ENCODE measurements at regions not wholly inside any gene's neighbourhood (a gene's known extent, or its start where the extent isn't known, plus 50 kb on each side); places are given as distances from the start of the nearest gene placed in this dataset.

GRCh38 chr5:123756318-123756665 is 244.3 kb downstream of the CSNK1G3 start:
- no peak for TF ChIP-seq EZH2 (IDR thresholded peaks at IDR 0.05; ENCODE audit: low read length, missing control alignments)
- TF ChIP-seq, protein P1, sequence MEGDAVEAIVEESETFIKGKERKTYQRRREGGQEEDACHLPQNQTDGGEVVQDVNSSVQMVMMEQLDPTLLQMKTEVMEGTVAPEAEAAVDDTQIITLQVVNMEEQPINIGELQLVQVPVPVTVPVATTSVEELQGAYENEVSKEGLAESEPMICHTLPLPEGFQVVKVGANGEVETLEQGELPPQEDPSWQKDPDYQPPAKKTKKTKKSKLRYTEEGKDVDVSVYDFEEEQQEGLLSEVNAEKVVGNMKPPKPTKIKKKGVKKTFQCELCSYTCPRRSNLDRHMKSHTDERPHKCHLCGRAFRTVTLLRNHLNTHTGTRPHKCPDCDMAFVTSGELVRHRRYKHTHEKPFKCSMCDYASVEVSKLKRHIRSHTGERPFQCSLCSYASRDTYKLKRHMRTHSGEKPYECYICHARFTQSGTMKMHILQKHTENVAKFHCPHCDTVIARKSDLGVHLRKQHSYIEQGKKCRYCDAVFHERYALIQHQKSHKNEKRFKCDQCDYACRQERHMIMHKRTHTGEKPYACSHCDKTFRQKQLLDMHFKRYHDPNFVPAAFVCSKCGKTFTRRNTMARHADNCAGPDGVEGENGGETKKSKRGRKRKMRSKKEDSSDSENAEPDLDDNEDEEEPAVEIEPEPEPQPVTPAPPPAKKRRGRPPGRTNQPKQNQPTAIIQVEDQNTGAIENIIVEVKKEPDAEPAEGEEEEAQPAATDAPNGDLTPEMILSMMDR (conservative IDR thresholded peaks at IDR 0.05 in 1 of 2, IDR thresholded peaks at IDR 0.05 in 1 of 2; ENCODE audit: low read depth in 1 of 2, low read length in 2 of 2): no peak
- no peaks in the 10 kb centered on the region for H3K36me3 ChIP-seq (ENCODE audit: control insufficient read depth, insufficient read depth, low read length)
- no peaks in the 10 kb centered on the region for H3K9me3 ChIP-seq (ENCODE audit: control insufficient read depth, insufficient read depth, low read depth, low read length)
- no peak overlapping the region for H3K9ac ChIP-seq (ENCODE audit: insufficient read depth, low read length)
- DNase-seq (ENCODE audit: low read depth in 2 of 2): peak in 1 of 2 donors; percentile 22
- peak overlapping the region; percentile 58 for H3K27ac ChIP-seq (ENCODE audit: insufficient read depth, low read length)
- H3K4me1 ChIP-seq (ENCODE audit: control insufficient read depth, extremely low read depth, insufficient read depth, low read length): peaks cover 12% of the 10 kb centered on the region
- H3K27me3 ChIP-seq (ENCODE audit: control insufficient read depth, insufficient read depth, low read length): no peaks in the 10 kb centered on the region
- H3K4me2 ChIP-seq (ENCODE audit: extremely low read depth, insufficient read depth, low read length): peak overlapping the region; percentile 72
- no peaks in the 10 kb centered on the region for H3K79me2 ChIP-seq (ENCODE audit: control insufficient read depth, insufficient read depth, low read length)
- no peak overlapping the region for H3K4me3 ChIP-seq (replicated peaks in 1 of 4; ENCODE audit: control extremely low read depth in 1 of 4, insufficient read depth in 1 of 4, low read depth in 3 of 4, low read length in 4 of 4)
- H2AFZ ChIP-seq (ENCODE audit: low read length): peak overlapping the region; percentile 16
- H4K20me1 ChIP-seq (ENCODE audit: control insufficient read depth, extremely low read depth, insufficient read depth, low read length): no peaks in the 10 kb centered on the region

DNA sequence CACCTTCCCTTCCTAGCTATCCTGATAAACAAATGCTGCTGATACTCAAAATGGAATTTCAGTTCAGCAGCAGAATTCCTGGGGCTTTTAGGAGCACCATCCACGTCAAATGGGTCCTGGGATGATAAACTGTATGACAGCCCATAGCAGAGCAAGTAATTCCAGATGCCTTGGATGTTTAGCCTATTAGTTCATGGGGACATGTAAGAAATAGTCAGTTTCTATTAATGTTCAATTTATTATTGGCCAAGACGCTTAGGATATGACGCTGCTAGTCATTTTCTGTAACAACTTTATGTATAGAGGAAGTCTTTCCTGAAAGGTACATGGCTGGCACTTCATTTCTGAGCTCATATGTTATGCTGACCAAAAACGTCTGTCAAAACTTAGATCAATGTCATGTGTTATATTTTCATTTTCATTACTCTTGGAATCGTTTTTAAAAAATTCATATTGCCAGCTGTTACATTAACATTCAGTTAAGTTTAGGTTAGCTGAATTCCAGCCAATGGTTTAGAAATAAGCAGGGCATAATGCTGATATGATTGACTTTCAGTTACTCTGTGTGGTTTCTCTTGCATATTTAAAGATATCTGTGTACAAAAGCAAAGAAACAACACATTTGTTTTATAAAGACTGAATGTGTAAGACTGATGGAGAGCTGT is 243.8 kb downstream of the CSNK1G3 start:
- peaks cover 12% of the 10 kb centered on the region for H3K4me1 ChIP-seq (ENCODE audit: control insufficient read depth, extremely low read depth, insufficient read depth, low read length)
- TF ChIP-seq, protein P1 (conservative IDR thresholded peaks at IDR 0.05 in 1 of 2, IDR thresholded peaks at IDR 0.05 in 1 of 2; ENCODE audit: low read depth in 1 of 2, low read length in 2 of 2): no peak
- no peak for TF ChIP-seq EZH2 (IDR thresholded peaks at IDR 0.05; ENCODE audit: low read length, missing control alignments)
- no peak overlapping the region for H3K9ac ChIP-seq (ENCODE audit: insufficient read depth, low read length)
- DNase-seq (ENCODE audit: low read depth in 2 of 2): peak; percentile 70 to 92
- peak overlapping the region; percentile 72 for H3K4me2 ChIP-seq (ENCODE audit: extremely low read depth, insufficient read depth, low read length)
- H3K79me2 ChIP-seq (ENCODE audit: control insufficient read depth, insufficient read depth, low read length): no peaks in the 10 kb centered on the region
- H3K27me3 ChIP-seq (ENCODE audit: control insufficient read depth, insufficient read depth, low read length): no peaks in the 10 kb centered on the region
- peak overlapping the region; percentile 58 for H3K27ac ChIP-seq (ENCODE audit: insufficient read depth, low read length)
- no peaks in the 10 kb centered on the region for H3K9me3 ChIP-seq (ENCODE audit: control insufficient read depth, insufficient read depth, low read depth, low read length)
- peak overlapping the region in 1 of 4 experiments; percentile 9 for H3K4me3 ChIP-seq (replicated peaks in 1 of 4; ENCODE audit: control extremely low read depth in 1 of 4, insufficient read depth in 1 of 4, low read depth in 3 of 4, low read length in 4 of 4)
- H2AFZ ChIP-seq (ENCODE audit: low read length): peak overlapping the region; percentile 16
- H4K20me1 ChIP-seq (ENCODE audit: control insufficient read depth, extremely low read depth, insufficient read depth, low read length): no peaks in the 10 kb centered on the region
- H3K36me3 ChIP-seq (ENCODE audit: control insufficient read depth, insufficient read depth, low read length): no peaks in the 10 kb centered on the region

GRCh38 chr5:123754908-123755307 is 242.9 kb downstream of the CSNK1G3 start:
- Histone ChIP-seq H3K79me2 (ENCODE audit: control insufficient read depth, insufficient read depth, low read length) (no peaks in the 10 kb centered on the region), H3K27ac (ENCODE audit: insufficient read depth, low read length) (no peak overlapping the region), H2AFZ (ENCODE audit: low read length) (no peak overlapping the region), H4K20me1 (ENCODE audit: control insufficient read depth, extremely low read depth, insufficient read depth, low read length) (no peaks in the 10 kb centered on the region), H3K4me1 (ENCODE audit: control insufficient read depth, extremely low read depth, insufficient read depth, low read length) (peaks cover 12% of the 10 kb centered on the region), H3K4me2 (ENCODE audit: extremely low read depth, insufficient read depth, low read length) (no peak overlapping the region), H3K9me3 (ENCODE audit: control insufficient read depth, insufficient read depth, low read depth, low read length) (no peaks in the 10 kb centered on the region), H3K4me3 (replicated peaks in 1 of 4; ENCODE audit: control extremely low read depth in 1 of 4, insufficient read depth in 1 of 4, low read depth in 3 of 4, low read length in 4 of 4) (no peak overlapping the region), H3K9ac (ENCODE audit: insufficient read depth, low read length) (no peak overlapping the region), H3K27me3 (ENCODE audit: control insufficient read depth, insufficient read depth, low read length) (no peaks in the 10 kb centered on the region), H3K36me3 (ENCODE audit: control insufficient read depth, insufficient read depth, low read length) (no peaks in the 10 kb centered on the region)
- peak; percentile 17 to 46 for DNase-seq (ENCODE audit: low read depth in 2 of 2)
- TF ChIP-seq, protein P1 (conservative IDR thresholded peaks at IDR 0.05 in 1 of 2, IDR thresholded peaks at IDR 0.05 in 1 of 2; ENCODE audit: low read depth in 1 of 2, low read length in 2 of 2): no peak
- TF ChIP-seq EZH2 (IDR thresholded peaks at IDR 0.05; ENCODE audit: low read length, missing control alignments): no peak

Data from fibroblast of lung (primary cell).